NCI-H2107 (cell line): ENCODE measurements at regions not wholly inside any gene's neighbourhood (a gene's known extent, or its start where the extent isn't known, plus 50 kb on each side); places are given as distances from the start of the nearest gene placed in this dataset.

Source experiments
- DNase-seq: peaks from one replicate; lab custom pipeline; 2025; lab: John Stamatoyannopoulos, UW

- DNase-seq, result no peak
Measured at GRCh38 chr15:62777671-62778070, 264.9 kb upstream of the TPM1 start.

GRCh38 chr15:62779036-62779770 is 263.3 kb upstream of the TPM1 start:
- no peak for DNase-seq

- no peak for DNase-seq
Measured at GRCh38 chr15:62779899-62780298, 262.6 kb upstream of the TPM1 start.

GRCh38 chr15:62781081-62781497 is 261.5 kb upstream of the TPM1 start:
- DNase-seq, result no peak

- peak; percentile 22 for DNase-seq
Measured at GRCh38 chr15:62782071-62782841, 260.3 kb upstream of the TPM1 start.

- DNase-seq, result no peak
Measured at GRCh38 chr15:62782896-62783295, 259.7 kb upstream of the TPM1 start.

GRCh38 chr15:62783303-62783957 is 259.1 kb upstream of the TPM1 start:
- DNase-seq, result no peak

GRCh38 chr15:62785881-62786828 is 256.4 kb upstream of the TPM1 start:
- DNase-seq, result no peak

- no peak for DNase-seq
Measured at GRCh38 chr15:62787401-62787800, 255.1 kb upstream of the TPM1 start.

GRCh38 chr15:62788224-62788623 is 254.3 kb upstream of the TPM1 start:
- no peak for DNase-seq

- DNase-seq, result no peak
Measured at GRCh38 chr15:62790546-62790945, 252.0 kb upstream of the TPM1 start.

GRCh38 chr15:62791694-62792093 is 250.9 kb upstream of the TPM1 start:
- no peak for DNase-seq

GRCh38 chr15:62792986-62793751 is 249.4 kb upstream of the TPM1 start:
- no peak for DNase-seq

GRCh38 chr15:62793752-62794144 is 248.8 kb upstream of the TPM1 start:
- no peak for DNase-seq

GRCh38 chr15:62795171-62795570 is 247.4 kb upstream of the TPM1 start:
- no peak for DNase-seq

GRCh38 chr15:62795700-62796695 is 246.5 kb upstream of the TPM1 start:
- no peak for DNase-seq

- DNase-seq, result no peak
Measured at GRCh38 chr15:62797171-62797570, 245.4 kb upstream of the TPM1 start.

GRCh38 chr15:62798536-62798935 is 244.0 kb upstream of the TPM1 start:
- DNase-seq, result no peak

GRCh38 chr15:62799037-62799436 is 243.5 kb upstream of the TPM1 start:
- no peak for DNase-seq

GRCh38 chr15:62799919-62800318 is 242.6 kb upstream of the TPM1 start:
- DNase-seq, result no peak
